Activated naive CD4-positive, alpha-beta T cell treated with anti-CD3 and anti-CD28 coated beads, Interleukin-2, amount 50 U/mL, for 24 hours (primary cell): ENCODE measurements at regions not wholly inside any gene's neighbourhood (a gene's known extent, or its start where the extent isn't known, plus 50 kb on each side); places are given as distances from the start of the nearest gene placed in this dataset.

ENCODE experiments used
- H3K27ac Mint-ChIP-seq: one replicate; pipeline ENCODE4 v1.8.0; 2021; ENCODE audit warnings: mild to moderate bottlenecking, mixed read lengths
- H3K27me3 Mint-ChIP-seq: one replicate; pipeline ENCODE4 v1.8.0; 2021; ENCODE audit warnings: mixed read lengths
- H3K36me3 Mint-ChIP-seq: one replicate; pipeline ENCODE4 v1.8.0; 2021; ENCODE audit warnings: mixed read lengths
- H3K4me1 Mint-ChIP-seq: one replicate; pipeline ENCODE4 v1.8.0; 2021; ENCODE audit warnings: mixed read lengths
- H3K4me3 Mint-ChIP-seq: one replicate; pipeline ENCODE4 v1.8.0; 2021; ENCODE audit warnings: mild to moderate bottlenecking, mixed read lengths
- H3K9me3 Mint-ChIP-seq: one replicate; pipeline ENCODE4 v1.8.0; 2021; ENCODE audit warnings: mixed read lengths

DNA sequence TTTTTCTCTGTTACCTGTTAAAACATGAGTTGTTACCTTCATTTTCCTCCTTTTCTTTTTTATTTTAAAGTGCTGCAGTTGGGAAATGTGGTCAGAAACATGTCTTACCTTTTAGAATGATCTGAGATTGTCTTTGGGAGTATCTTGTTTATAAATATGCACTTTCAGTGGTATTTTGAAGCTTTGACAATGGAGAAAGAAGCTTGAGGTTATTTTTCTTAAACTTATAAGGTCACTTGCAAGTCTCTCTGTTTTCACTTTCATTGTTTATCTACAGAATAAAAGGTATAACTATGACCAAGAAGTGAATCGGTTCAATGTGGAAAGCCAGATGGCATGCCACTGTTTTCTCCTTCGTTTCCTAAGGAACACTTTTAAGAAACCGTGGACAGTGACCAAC is 167.5 kb upstream of the SLC7A11 start:
- Mint-ChIP-seq H3K27me3 (no peaks in the 10 kb centered on the region), H3K4me3 (no peak overlapping the region), H3K9me3 (no peaks in the 10 kb centered on the region), H3K27ac (no peak overlapping the region), H3K36me3 (no peaks in the 10 kb centered on the region), H3K4me1 (no peaks in the 10 kb centered on the region)

DNA sequence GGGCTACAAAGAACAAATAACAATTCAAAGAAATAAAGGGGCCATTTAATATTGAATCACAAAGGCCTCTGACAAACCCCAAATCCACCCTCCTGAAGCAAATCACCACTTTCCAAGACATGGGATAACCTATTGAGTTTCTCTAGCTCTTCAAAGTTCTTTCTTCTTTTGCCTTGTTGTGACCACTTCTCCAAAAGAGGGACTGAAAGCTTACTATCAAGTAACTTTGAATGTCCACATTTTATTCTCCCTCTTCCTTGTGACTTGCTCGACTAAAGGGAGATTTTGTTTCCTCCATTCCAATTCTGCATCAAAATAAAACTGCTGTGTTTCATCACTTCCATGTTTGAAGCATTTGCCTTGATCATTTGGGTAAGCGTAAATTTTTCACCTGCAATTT is 166.6 kb upstream of the SLC7A11 start:
- Mint-ChIP-seq H3K9me3 (no peaks in the 10 kb centered on the region), H3K27me3 (no peaks in the 10 kb centered on the region), H3K27ac (no peak overlapping the region), H3K4me1 (no peaks in the 10 kb centered on the region), H3K4me3 (no peak overlapping the region), H3K36me3 (no peaks in the 10 kb centered on the region)

DNA sequence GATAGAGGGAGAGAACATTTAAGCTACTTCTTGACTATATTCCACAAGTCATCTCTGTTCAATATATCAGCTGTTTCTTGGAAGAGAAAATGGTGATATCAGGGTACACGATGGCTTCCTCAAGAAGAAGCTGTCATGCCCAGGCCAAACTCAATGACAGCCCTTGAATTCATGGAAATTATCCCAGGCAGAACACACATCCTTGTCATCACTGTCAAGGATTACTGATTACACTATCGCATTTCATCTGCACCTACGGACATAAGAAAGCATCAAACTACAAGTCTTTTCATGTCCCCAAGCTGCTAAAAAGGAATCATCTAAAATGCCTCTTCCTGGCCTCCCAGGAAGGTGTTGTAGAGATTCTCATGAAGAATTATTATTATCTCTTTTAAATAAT is 165.2 kb upstream of the SLC7A11 start:
- Mint-ChIP-seq H3K27ac (no peak overlapping the region), H3K4me1 (no peaks in the 10 kb centered on the region), H3K36me3 (no peaks in the 10 kb centered on the region), H3K9me3 (no peaks in the 10 kb centered on the region), H3K27me3 (no peaks in the 10 kb centered on the region), H3K4me3 (no peak overlapping the region)

DNA sequence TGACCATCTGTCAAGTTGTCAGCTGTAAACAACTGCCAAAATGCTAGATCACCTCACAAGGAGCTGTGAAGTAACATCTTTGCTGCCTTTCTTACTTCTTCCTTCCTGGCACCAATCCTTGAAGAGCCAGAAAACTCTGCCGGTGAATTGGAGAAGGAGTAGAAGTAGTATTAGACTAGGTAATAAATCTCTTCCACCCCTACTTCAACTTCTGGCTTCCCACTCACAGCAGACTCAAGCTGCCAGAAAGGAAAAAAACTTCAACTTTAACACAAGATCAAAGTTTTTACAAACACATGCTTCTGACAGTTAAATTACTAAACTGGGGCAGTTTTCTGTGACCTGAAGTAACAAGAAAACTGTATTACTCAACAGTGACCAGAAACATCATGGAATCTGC is 164.7 kb upstream of the SLC7A11 start:
- H3K27me3 Mint-ChIP-seq: no peaks in the 10 kb centered on the region
- H3K27ac Mint-ChIP-seq: no peak overlapping the region
- no peaks in the 10 kb centered on the region for H3K36me3 Mint-ChIP-seq
- H3K4me1 Mint-ChIP-seq: no peaks in the 10 kb centered on the region
- H3K4me3 Mint-ChIP-seq: no peak overlapping the region
- H3K9me3 Mint-ChIP-seq: no peaks in the 10 kb centered on the region

DNA sequence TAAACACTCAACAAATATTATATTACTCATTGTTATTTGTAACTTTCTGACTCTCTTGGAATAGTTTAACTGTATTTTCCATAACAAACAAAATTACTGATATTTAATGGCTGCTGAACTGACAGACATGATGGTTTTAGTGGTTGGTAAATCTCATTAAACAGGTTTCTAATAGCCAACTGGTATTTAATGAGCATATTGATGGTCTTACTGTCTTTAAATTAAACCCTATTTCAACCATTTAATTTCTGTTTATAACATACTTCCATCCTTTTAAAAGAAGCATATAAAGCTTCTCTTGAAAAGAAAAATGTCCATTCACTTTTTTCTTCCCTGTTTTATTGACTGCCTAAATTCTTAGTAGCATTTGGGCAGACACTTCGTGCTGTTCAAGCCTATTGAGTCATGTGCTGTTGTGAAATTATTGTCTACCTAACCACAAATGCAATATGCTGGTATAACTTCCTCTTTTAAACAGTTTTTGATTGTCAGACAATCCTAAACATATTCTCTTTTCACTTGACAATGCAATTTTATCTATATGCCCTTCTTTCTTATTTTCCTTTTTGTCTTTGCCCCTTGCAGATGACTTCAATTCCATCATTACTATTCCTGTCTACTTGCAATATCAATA is 163.9 kb upstream of the SLC7A11 start:
- H3K4me1 Mint-ChIP-seq: no peaks in the 10 kb centered on the region
- no peaks in the 10 kb centered on the region for H3K36me3 Mint-ChIP-seq
- no peaks in the 10 kb centered on the region for H3K9me3 Mint-ChIP-seq
- H3K27me3 Mint-ChIP-seq: no peaks in the 10 kb centered on the region
- H3K27ac Mint-ChIP-seq: no peak overlapping the region
- no peak overlapping the region for H3K4me3 Mint-ChIP-seq

DNA sequence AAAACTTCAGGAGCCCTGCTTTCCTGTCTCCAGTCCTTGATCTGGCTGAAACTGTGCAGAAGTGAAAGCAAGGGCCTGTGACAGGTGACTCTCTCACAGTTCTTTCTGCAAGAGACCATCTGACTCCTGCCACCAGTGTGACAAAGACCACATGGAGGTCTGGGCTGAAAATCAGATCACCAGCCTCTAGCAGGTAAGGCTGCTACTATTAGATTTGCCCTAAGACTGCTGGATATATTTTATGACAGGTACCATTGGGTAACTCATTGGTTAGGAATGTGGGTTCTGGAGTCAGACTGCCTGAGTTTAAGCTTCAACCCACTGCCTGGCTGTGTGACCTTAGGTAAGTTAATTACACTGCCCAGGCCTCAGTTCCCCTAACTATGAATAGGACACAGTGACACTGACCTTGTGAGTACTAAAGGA is 163.3 kb upstream of the SLC7A11 start:
- Mint-ChIP-seq H3K4me3 (no peak overlapping the region), H3K27ac (no peak overlapping the region), H3K36me3 (no peaks in the 10 kb centered on the region), H3K4me1 (no peaks in the 10 kb centered on the region), H3K9me3 (no peaks in the 10 kb centered on the region), H3K27me3 (no peaks in the 10 kb centered on the region)

DNA sequence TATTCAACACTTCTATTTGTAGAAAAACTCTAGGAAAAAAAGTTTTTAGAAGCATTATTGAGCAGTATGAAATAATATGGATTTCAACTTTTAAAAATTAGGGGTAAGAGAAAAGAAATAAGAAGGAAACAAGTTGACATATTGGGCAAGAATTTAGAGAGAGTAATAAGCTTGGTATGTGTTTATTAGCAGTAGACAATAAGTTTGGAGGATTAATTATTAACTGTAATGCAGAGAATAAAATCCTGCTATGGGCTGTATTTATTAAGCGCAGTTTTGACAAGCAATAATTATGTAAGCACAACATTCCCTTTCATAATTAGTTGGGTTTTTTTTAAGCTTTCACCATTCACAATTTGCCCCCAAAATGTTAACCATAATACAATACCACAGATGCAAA is 162.7 kb upstream of the SLC7A11 start:
- Mint-ChIP-seq H3K9me3 (no peaks in the 10 kb centered on the region), H3K27ac (no peak overlapping the region), H3K4me3 (no peak overlapping the region), H3K36me3 (no peaks in the 10 kb centered on the region), H3K4me1 (no peaks in the 10 kb centered on the region), H3K27me3 (no peaks in the 10 kb centered on the region)

DNA sequence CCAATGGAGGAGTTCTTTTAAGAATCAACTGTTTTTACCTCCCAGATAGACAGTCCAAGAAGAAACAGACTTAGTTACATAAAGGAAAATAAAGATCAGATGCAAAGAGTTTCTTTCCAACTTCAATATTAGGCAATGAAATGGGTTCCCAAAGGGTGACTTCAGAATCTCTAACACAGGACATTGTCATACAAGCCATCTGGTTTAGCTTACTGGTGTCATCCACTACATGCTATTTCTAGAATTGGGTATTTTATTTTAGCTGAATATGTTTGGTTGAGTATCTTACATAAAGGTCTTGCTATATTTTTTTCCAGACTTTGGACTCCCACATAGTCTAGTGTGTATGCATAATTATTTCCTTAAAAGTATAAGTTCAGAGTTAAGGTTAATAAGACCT is 162.1 kb upstream of the SLC7A11 start:
- no peaks in the 10 kb centered on the region for H3K9me3 Mint-ChIP-seq
- no peak overlapping the region for H3K4me3 Mint-ChIP-seq
- no peaks in the 10 kb centered on the region for H3K27me3 Mint-ChIP-seq
- H3K4me1 Mint-ChIP-seq: no peaks in the 10 kb centered on the region
- no peaks in the 10 kb centered on the region for H3K36me3 Mint-ChIP-seq
- no peak overlapping the region for H3K27ac Mint-ChIP-seq

DNA sequence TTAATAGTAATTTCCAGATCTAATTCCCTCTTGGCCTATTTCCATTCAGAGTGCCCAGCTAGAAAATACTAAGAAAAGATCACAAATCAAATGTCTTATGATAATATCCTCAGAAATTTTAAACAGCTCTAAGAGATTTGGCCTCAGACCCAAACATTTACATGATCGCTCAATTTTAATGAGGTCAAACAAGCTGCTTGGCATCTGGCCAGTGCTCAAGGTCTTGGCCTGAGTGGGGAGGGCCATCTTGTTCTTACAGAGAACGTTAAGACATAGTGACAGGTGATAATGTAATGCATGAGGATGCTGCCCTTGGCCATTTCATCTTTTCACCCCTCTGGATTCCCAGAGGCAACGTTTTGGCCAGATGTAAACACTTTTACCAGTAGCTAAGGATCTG is 159.2 kb upstream of the SLC7A11 start:
- Mint-ChIP-seq H3K4me1 (no peaks in the 10 kb centered on the region), H3K9me3 (no peaks in the 10 kb centered on the region), H3K36me3 (no peaks in the 10 kb centered on the region), H3K27me3 (no peaks in the 10 kb centered on the region), H3K27ac (no peak overlapping the region), H3K4me3 (no peak overlapping the region)

DNA sequence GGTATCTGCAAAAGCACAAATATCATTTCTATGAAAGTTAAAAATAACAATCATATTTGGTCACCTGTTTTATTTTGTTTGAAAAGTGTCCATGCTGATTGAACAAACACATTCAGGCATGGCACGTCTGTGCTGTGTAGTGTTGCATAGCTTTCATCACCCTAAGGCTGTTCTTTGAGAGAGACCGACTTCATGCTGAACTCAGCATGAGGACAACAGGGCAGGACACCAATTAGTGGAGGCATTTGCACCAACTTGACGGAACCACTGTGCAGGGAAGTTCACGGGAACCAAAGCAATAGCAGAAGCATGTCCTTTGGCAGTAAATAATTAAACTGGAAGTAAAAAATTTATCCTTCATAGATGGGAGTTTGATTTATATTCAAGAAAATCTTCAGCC is 158.4 kb upstream of the SLC7A11 start:
- H3K4me3 Mint-ChIP-seq: no peak overlapping the region
- no peaks in the 10 kb centered on the region for H3K4me1 Mint-ChIP-seq
- no peaks in the 10 kb centered on the region for H3K36me3 Mint-ChIP-seq
- H3K27ac Mint-ChIP-seq: no peak overlapping the region
- no peaks in the 10 kb centered on the region for H3K9me3 Mint-ChIP-seq
- H3K27me3 Mint-ChIP-seq: no peaks in the 10 kb centered on the region

DNA sequence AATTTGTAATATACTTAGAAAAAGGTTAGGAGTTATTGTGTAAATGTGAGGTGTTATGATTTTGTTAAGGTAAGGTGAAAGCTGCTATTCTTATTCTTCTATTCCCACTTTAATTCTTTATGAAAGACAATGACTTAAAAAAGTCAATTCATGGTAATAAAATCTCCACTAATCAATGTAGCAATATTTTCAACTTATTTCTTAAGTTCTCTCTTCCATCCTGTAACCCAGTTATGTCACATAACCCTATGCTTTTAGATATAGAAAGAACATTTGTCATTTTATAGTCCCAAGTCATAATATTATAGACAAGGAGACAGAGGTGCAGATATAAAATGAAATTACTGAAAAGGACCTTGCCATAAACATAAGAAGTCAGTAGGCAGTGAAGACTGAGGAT is 157.9 kb upstream of the SLC7A11 start:
- Mint-ChIP-seq H3K27ac (no peak overlapping the region), H3K27me3 (no peaks in the 10 kb centered on the region), H3K9me3 (no peaks in the 10 kb centered on the region), H3K4me1 (no peaks in the 10 kb centered on the region), H3K4me3 (no peak overlapping the region), H3K36me3 (no peaks in the 10 kb centered on the region)

DNA sequence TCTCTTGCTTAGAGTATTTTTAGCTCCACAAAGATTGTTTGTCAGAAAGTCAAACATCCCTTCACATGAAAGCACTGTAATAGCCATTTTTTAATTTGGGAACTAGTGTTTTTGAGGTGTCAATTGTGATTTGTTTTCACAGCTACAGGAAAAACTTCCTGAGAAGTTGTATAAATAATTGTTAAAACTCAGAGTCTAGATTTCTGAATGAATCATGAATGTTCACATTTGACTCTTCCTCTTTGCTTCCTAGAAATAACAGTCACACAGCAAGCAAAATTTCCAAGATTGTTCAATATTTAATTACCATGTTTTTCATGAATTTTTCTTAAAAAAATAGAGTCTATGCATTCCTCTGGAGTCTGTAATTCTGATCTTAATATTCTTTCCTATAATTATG is 156.9 kb upstream of the SLC7A11 start:
- Mint-ChIP-seq H3K9me3 (no peaks in the 10 kb centered on the region), H3K27me3 (no peaks in the 10 kb centered on the region), H3K27ac (no peak overlapping the region), H3K36me3 (no peaks in the 10 kb centered on the region), H3K4me1 (no peaks in the 10 kb centered on the region), H3K4me3 (no peak overlapping the region)

DNA sequence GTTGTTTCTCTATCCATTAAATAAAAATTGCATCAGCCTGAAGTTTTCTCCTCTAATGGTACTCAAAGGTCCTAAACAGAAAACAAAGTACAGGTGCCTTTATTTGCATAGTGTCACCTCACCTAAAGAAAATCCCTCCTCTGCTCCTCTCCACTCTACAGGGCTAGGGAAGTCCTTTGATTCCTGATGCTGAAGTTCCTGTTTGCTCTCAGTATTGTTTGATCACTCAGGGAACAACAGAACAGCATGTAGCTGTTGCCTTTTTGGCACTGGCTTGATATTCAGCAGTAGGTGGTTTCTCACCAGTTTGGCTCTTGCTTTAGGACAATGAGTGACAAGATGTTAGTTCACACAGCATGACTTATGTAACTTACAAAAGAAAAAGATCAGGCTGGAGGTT is 156.2 kb upstream of the SLC7A11 start:
- Mint-ChIP-seq H3K27me3 (no peaks in the 10 kb centered on the region), H3K36me3 (no peaks in the 10 kb centered on the region), H3K4me3 (no peak overlapping the region), H3K4me1 (no peaks in the 10 kb centered on the region), H3K9me3 (no peaks in the 10 kb centered on the region), H3K27ac (no peak overlapping the region)

DNA sequence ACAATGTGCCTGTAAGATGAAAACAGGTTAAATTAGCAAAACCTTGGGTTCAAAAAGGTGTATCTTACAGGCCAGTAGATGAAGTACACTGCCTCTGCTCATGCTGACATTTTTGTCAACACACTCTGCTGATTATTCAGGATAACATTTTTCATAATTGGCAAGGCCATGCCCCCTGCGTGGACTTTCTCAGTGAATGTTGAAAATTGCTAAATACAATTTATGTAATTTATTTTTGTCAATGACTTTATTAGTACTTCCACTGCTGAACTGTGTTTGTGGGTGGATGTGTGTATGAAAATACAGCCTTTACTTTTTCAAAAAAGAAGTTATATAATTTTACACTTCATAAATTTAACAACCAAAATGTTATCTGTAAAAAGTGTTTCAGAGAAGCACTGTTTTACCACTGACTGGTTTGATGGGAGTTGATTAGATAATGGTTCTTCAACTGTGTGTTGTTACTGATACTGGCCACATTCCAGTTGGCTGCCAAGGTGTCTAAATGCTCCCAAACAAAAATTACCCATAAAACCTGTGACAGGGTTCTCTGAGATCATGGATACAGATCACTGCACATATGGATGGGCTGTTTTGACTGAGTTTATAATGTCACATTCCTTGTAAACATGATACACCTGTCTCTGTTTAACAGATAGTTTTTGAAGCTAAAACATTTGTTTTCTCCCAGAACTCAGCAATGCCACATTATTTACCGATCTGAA is 151.9 kb upstream of the SLC7A11 start:
- H3K4me1 Mint-ChIP-seq: no peaks in the 10 kb centered on the region
- H3K27ac Mint-ChIP-seq: no peak overlapping the region
- H3K27me3 Mint-ChIP-seq: no peaks in the 10 kb centered on the region
- H3K9me3 Mint-ChIP-seq: no peaks in the 10 kb centered on the region
- H3K4me3 Mint-ChIP-seq: no peak overlapping the region
- no peaks in the 10 kb centered on the region for H3K36me3 Mint-ChIP-seq

DNA sequence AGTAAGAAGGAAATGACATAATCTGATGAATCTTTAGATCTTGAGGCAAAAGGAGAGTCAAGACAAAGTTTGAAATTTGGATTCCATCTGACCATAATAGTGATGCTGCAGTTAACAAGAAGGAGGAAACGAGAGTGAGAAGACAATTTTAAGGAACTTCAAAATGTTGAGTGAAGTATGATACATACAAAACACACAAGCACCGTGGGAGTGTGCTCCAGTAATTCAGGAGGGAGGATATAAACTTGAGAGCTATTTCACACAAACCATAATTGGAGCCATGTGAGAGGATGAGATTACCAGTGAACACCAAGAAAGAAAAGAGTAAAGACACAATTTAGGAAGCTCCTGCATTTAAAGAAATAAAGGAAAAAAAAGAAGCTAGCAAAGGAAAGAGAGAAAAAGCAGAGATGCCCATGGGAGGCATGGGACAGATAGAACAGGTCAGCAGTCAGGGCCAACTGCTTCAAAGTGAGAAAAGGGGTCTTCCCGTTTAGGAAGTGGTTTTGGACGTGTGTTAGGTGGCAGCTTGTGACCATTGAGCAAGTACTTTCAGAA is 150.7 kb upstream of the SLC7A11 start:
- Mint-ChIP-seq H3K4me3 (no peak overlapping the region), H3K36me3 (no peaks in the 10 kb centered on the region), H3K27me3 (no peaks in the 10 kb centered on the region), H3K4me1 (no peaks in the 10 kb centered on the region), H3K9me3 (no peaks in the 10 kb centered on the region), H3K27ac (no peak overlapping the region)

DNA sequence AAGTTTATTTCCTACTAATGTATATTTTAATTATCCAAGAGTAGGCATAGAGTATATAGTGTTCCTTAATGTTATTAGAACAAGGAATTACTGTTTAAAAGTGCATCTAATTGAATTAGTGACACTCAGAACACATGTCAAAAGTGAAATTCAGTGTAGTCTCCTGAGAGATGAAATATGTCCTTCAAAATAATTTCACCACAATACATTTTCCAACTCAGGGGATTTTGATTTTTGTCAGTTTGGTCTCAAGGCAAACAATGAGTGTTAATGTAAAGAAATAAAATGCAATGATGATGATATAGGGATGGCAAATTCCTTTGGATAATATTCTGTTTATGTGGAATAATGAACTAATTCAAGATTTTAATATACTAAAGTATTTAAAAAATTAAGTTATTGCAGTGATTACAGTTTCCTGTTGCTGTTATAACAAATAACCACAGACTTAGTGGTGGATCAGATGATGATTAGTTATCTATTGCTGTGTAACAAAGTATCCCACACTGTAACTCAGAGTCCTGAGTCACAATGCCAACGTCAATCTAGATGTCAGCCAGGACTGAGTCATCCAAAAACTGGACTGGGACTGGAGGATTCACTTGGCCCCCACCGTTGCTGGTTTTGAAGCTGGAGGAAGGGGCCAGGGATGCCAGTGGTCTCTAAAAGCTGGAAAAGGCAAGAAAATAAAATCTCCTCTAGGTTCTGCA is 148.0 kb upstream of the SLC7A11 start:
- Mint-ChIP-seq H3K27ac (no peak overlapping the region), H3K36me3 (no peaks in the 10 kb centered on the region), H3K9me3 (no peaks in the 10 kb centered on the region), H3K4me1 (no peaks in the 10 kb centered on the region), H3K4me3 (no peak overlapping the region), H3K27me3 (no peaks in the 10 kb centered on the region)
